NCI-H2196 treated with DMSO at 0.1 percent for 48 hours (cell line): ENCODE measurements at regions not wholly inside any gene's neighbourhood (a gene's known extent, or its start where the extent isn't known, plus 50 kb on each side); places are given as distances from the start of the nearest gene placed in this dataset.
"Not testable (repeated sequence)": the region's sequence is repeated elsewhere in the genome, so short reads cannot be mapped to it uniquely, and the experiment has no call there.

Experiments used
- DNase-seq: peaks from one replicate; lab custom pipeline; 2025; ENCODE audit not compliant: unreplicated experiment; lab: John Stamatoyannopoulos, UW

- DNase-seq = no peak
Measured at GRCh38 chr7:54888734-54889082, 129.7 kb upstream of the SEC61G start.

GRCh38 chr7:54897891-54898290 lies 120.9 kb upstream of the EGFR start:
- no peak for DNase-seq

GRCh38 chr7:54898659-54899340 lies 120.0 kb upstream of the EGFR start:
- DNase-seq = no peak

GRCh38 chr7:54901840-54902239 lies 117.0 kb upstream of the EGFR start:
- no peak for DNase-seq

GRCh38 chr7:54904130-54904529 lies 114.7 kb upstream of the EGFR start:
- no peak for DNase-seq

DNA sequence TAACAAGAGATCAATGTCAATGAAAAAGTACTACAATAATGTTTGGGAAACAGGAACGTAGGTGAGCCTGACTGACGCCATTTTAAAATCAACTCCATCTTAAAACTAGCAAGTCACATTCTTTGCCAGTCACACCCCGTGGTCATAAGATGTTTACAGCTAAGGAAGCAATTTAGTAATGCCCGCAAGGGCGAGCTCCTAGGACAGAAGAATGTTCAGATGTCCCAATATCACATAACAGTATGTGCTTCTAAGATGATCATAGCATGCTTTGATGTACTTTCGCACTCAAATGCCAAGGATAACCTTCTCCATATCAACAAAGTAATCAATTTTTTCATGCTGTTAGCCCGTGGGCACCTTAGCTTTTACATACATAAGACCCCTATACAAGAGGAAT lies 113.8 kb upstream of the EGFR start:
- DNase-seq = no peak

DNA sequence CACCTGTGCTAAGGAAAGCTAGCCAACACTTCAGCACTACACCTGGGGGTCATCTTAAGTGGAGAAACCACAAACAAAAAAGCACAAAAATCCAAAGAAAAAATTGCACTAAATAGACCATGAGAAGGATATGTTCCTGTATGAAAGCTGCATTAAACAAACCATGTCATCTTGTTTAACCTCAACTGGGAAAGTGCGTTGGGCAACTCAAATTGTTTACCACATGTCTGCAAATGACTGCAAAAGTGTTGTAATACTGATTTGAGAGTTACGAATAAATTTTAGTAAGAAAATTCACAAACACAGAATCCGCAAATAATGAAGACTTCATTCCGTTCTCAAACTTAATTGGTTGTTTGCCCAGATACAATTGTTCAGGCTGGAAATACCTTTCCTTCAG lies 111.9 kb upstream of the EGFR start:
- no peak for DNase-seq

- no peak for DNase-seq
Measured at GRCh38 chr7:54907981-54908380, 110.8 kb upstream of the EGFR start.

DNA sequence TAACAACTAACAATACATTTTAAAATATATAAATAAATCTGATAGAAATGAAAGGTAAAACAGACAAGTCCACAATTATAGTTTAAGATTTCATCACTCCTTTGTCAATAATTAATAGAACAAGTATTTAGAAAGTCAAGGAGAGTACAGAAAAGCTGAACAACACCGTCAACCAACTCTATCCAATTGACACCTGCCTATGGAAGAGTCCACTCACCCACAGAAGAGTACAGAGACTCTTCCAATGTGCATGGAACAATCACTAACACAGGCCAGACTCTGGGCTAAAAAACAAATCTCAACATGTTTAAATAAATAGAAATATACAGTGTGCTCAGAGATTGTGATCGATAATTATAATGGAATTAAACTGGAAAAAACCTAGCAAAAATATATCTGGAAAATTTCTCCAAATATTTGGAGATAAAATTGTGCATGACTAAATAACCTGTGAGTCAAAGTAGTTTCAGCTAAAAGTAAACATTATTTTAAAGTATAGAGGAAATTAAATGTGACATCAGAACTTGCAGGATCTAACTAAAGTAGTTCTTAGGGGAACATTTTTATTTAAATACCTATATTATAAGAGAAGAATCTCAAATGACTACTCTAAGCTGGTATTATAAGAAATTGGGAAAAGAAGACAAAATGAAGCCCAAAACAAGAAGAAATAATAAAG lies 109.9 kb upstream of the EGFR start:
- no peak for DNase-seq

GRCh38 chr7:54915870-54916598 lies 102.8 kb upstream of the EGFR start:
- no peak for DNase-seq

- DNase-seq = no peak
Measured at GRCh38 chr7:54917613-54918391, 101.0 kb upstream of the EGFR start.

DNA sequence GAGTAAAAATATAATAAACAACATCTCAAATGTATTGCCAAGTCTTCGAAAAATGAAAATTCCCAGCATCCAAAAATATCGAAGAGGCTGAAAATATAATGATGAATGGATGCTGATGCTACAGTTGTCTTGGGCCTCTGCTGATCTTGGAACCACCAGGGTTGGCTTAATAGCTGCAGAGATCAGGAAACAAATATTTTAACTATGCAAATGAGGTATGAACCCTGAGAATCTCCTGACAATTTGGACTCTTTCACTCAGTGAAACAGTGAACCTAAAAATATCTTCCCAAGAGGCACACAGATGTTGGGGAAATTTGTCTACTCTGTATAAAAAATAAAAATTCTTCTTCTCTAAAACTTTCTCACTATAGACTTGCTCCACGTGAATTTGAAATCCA lies 97.7 kb upstream of the EGFR start:
- DNase-seq = no peak

DNA sequence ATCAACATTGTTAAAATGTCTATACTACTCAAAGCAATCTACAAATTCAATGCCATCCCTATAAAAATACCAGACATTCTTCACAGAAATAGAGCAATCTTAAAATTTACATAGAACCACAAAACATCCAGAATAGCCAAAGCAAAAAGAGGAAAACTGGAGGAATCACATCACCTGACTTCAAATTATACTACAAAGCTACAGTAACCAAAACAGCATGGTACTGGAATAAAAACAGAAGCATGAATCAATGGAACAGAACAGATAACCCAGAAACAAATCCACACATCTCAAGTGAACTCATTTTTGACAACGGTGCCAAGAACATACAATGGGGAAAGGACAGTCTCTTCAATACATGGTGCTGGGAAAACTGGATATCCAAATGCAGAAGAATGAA lies 87.3 kb upstream of the EGFR start:
- DNase-seq = no peak

DNA sequence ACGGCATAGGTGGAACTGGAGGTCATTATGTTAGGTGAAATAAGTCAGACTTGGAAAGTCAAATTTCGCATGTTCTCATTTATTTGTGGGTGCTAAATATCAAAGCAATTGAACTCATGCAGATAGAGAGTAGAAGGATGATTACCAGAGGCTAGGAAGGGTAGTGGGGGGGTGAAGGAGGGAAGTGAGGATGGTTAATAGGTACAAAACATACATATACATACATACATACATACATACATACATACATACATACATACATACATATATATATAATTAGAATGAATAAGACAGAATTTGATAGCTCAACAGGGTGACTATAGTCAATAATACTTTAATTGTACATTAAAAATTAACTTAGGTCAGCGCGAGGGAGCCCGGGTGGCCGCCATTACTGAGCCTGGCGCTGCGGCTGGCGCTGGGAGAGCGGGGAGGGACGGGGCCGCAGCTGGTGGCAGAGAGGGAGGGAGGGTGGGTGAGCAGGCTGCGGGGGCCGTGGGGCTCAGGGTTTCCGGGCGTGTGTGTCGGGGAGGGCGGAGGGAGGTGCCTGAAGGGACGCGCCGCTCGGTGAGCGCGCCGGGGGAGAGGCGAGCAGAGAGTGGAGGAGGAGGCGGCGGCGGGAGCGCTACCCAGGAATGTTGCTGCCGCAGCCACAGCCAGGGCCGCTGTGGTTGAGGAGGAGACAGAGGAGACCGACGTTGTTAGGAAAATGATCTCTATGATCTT lies 85.8 kb upstream of the EGFR start:
- DNase-seq = peak; percentile 65

DNA sequence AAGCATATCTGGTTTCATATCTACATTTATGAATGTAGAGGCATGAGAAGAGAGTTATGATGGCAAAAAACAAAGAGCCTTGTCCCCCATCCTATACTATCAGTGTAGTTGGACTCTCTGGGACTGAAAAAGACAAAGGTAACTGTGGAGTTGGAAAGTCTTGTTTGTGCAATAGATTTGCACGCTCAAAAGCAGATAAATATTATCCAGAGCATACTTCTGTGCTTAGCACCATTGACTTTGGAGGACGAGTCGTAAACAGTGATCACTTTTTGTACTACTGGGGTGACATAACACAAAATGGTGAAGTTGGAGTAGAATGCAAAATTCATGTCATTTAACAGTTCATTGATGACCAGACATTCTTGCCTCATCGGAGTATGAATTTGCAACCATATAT lies 85.2 kb upstream of the EGFR start:
- DNase-seq = no peak

DNA sequence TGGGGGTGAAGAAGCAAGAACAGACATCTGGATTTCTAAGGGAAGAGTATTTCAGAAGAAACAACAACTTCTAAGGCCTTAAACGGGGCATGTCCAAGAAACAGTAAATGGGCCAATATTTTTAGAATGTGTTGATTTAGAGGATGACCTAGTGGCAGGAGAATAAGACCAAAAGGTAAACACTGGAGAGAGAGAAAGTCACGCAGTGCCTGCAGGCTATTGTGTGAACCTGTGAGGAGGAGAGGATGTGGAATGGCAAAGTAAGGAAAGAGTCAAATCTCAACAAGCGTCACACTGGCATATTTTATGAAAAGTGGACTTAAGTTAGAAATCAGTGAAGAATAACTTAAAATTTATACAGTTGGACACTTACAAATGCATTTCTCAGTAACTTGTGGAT lies 78.1 kb upstream of the EGFR start:
- DNase-seq = no peak

DNA sequence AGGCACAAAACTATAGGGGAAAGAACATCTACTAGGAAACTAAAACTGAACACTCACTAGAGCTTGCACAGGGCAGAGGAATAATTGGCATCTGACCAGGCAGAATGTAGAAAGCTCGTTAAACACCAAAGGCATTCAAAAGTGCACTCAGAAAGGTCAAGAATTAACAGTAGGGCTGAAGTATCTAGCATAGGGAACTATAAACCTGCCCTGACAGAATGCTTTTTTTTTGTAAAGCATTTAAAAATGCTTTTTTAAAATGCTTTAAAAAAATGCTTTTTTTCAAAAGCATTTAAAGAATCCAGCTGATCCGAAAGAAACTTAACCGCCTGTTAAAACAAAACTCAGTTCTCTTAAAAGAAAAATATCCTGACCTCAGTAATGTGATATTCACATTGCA lies 74.6 kb upstream of the EGFR start:
- DNase-seq = no peak

GRCh38 chr7:54946271-54946670 lies 72.5 kb upstream of the EGFR start:
- DNase-seq = no peak

GRCh38 chr7:54946764-54947163 lies 72.1 kb upstream of the EGFR start:
- no peak for DNase-seq

DNA sequence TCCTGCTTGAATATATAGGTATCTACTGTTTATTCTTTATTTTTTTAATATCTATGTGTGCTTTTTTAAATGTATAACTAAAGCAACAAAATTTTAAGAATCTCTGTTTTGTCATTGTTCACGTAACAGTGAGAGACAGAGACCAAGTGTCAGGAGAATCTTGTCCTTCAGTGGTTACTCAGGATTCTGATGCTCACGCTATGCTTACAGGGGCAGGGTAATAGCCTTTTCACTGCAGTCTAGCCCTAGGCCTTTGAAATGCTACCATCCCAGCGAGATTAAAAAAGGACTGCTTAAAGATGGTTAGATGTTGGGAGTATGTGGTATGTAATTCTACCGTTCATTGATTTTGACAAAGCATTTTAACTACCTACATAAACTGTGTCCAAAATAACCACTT lies 71.6 kb upstream of the EGFR start:
- DNase-seq = no peak

- DNase-seq = not testable (repeated sequence)
Measured at GRCh38 chr7:54949514-54949913, 69.3 kb upstream of the EGFR start.
